Aorta (tissue), 5 donors: ENCODE measurements at regions not wholly inside any gene's neighbourhood (a gene's known extent, or its start where the extent isn't known, plus 50 kb on each side); places are given as distances from the start of the nearest gene placed in this dataset.

Experiments used
- ATAC-seq: fragments of 200-7000 bp; cut with Tn5 transposase; one replicate; pipeline ENCODE4 v1.9.1; 2022; ENCODE audit warnings: moderate library complexity; ENCODE audit not compliant: low FRiP score
- DNase-seq, 2 donors: peaks; one replicate each; pipeline ENCODE4 v3.0.0-alpha.2; 2020
- H3K27ac ChIP-seq, 2 donors: one replicate each; pipeline ENCODE4 v1.5.1; 2013; ENCODE audit warnings: low read length in 2 of 2, mild to moderate bottlenecking in 2 of 2, moderate library complexity in 2 of 2, control low read depth in 1 of 2, inconsistent platforms in 1 of 2, low read depth in 1 of 2
- H3K27me3 ChIP-seq, 2 donors: one replicate each; pipeline ENCODE4 v1.6.1; 2013; ENCODE audit warnings: control low read depth in 1 of 2, low read length in 1 of 2, mild to moderate bottlenecking in 1 of 2, moderate library complexity in 1 of 2; ENCODE audit not compliant: insufficient read depth in 2 of 2, control insufficient read depth in 1 of 2
- H3K36me3 ChIP-seq, 2 donors: one replicate each; pipeline ENCODE4 v1.6.1; 2013; ENCODE audit warnings: control low read depth in 1 of 2, low read length in 1 of 2, mild to moderate bottlenecking in 1 of 2; ENCODE audit not compliant: insufficient read depth in 2 of 2, control insufficient read depth in 1 of 2
- H3K4me1 ChIP-seq, 2 donors: one replicate each; pipeline ENCODE4 v1.6.1; 2013; ENCODE audit warnings: low read length in 2 of 2, control low read depth in 1 of 2, mild to moderate bottlenecking in 1 of 2, moderate library complexity in 1 of 2; ENCODE audit not compliant: insufficient read depth in 2 of 2, control insufficient read depth in 1 of 2
- H3K4me3 ChIP-seq, 2 donors: one replicate each; pipeline ENCODE4 v1.5.1; 2013; ENCODE audit warnings: low read length in 2 of 2, control low read depth in 1 of 2, mild to moderate bottlenecking in 1 of 2
- H3K9me3 ChIP-seq: one replicate; pipeline ENCODE4 v1.6.1; 2013; ENCODE audit warnings: mild to moderate bottlenecking, low read length; ENCODE audit not compliant: control insufficient read depth
- WGBS, 2 donors: extraction: QIAGEN DNeasy Blood & Tissue Kit; methylation state at CpG; one replicate each; pipeline ENCODE4 v1.1.7; 2013; 5-methylcytosine and 5-hydroxymethylcytosine counted together
- intact Hi-C, 2 donors: fragments of 100-400 bp; cut with DNase I; formaldehyde crosslinking; loops; one replicate each; pipeline versions ENCODE4 v1.14.2 to v1.15.0; 2022
- donor health status: healthy with polysubstance abuse.
- donor health status: Bipolar disorder and iron deficiency.
- donor health status: DM: no; HTN: no; CAD: no.
- donor health status: DM: no; HTN: no; CAD: no.
- donor health status: DM: yes; HTN: yes; CAD: no.

GRCh38 chr2:11953258-11953657 is 206.8 kb downstream of the LPIN1 start:
- Histone ChIP-seq H3K4me3 (no peak overlapping the region), H3K4me1 (no peaks in the 10 kb centered on the region), H3K9me3 (peaks cover 2% of the 10 kb centered on the region), H3K27ac (no peak overlapping the region), H3K27me3 (no peaks in the 10 kb centered on the region), H3K36me3 (no peaks in the 10 kb centered on the region)
- ATAC-seq (no peak), DNase-seq (no peak)
- WGBS, 2 donors, result 83 to 85% methylated on average over 3 of the region's 3 CpGs
- intact Hi-C loops, result no loop called here

GRCh38 chr2:11955314-11955713 is 208.9 kb downstream of the LPIN1 start:
- Histone ChIP-seq H3K4me1 (no peaks in the 10 kb centered on the region), H3K27me3 (no peaks in the 10 kb centered on the region), H3K27ac (no peak overlapping the region), H3K9me3 (peaks cover 2% of the 10 kb centered on the region), H3K4me3 (no peak overlapping the region), H3K36me3 (no peaks in the 10 kb centered on the region)
- ATAC-seq (no peak), DNase-seq (no peak)
- intact Hi-C loops, result no loop called here
- WGBS, 2 donors, result 86 to 89% methylated on average over 2 of the region's 2 CpGs

- intact Hi-C loops, result no loop called here
- Histone ChIP-seq H3K27me3 (no peaks in the 10 kb centered on the region), H3K27ac (no peak overlapping the region), H3K4me3 (no peak overlapping the region), H3K36me3 (no peaks in the 10 kb centered on the region), H3K9me3 (peaks cover 2% of the 10 kb centered on the region), H3K4me1 (no peaks in the 10 kb centered on the region)
- WGBS, 2 donors, result 78 to 85% methylated on average over 9 of the region's 9 CpGs
- no peak for DNase-seq
- no peak for ATAC-seq
Observed at GRCh38 chr2:11955884-11956291, 209.5 kb downstream of the LPIN1 start.

GRCh38 chr2:11962707-11963328 is 216.4 kb downstream of the LPIN1 start:
- intact Hi-C loops, result no loop called here
- no peak for DNase-seq
- 83 to 86% methylated on average over 10 of the region's 10 CpGs for WGBS, 2 donors
- ATAC-seq, result no peak
- no peaks in the 10 kb centered on the region for H3K36me3 ChIP-seq
- H3K9me3 ChIP-seq, result no peaks in the 10 kb centered on the region
- no peaks in the 10 kb centered on the region for H3K4me1 ChIP-seq
- no peaks in the 10 kb centered on the region for H3K27me3 ChIP-seq
- no peak overlapping the region for H3K4me3 ChIP-seq
- no peak overlapping the region for H3K27ac ChIP-seq

- 84 to 95% methylated on average over 1 of the region's 1 CpG for WGBS, 2 donors
- intact Hi-C loops, result no loop called here
- no peak overlapping the region for H3K27ac ChIP-seq
Observed at GRCh38 chr2:11963966-11964365, 217.5 kb downstream of the LPIN1 start.

GRCh38 chr2:11967946-11968465 is 221.6 kb downstream of the LPIN1 start:
- intact Hi-C loops, result no loop called here
- peak in 1 of 2 donors; percentile 55 for DNase-seq
- Histone ChIP-seq H3K4me1 (no peaks in the 10 kb centered on the region), H3K27me3 (no peaks in the 10 kb centered on the region), H3K36me3 (no peaks in the 10 kb centered on the region), H3K4me3 (no peak overlapping the region), H3K9me3 (no peaks in the 10 kb centered on the region), H3K27ac (no peak overlapping the region)
- WGBS, 2 donors, result 19 to 20% methylated on average over 7 of the region's 7 CpGs
- no peak for ATAC-seq

More at GRCh38 chr2:11963966-11964365, 217.5 kb downstream of the LPIN1 start:
- Histone ChIP-seq H3K4me1 (no peaks in the 10 kb centered on the region), H3K36me3 (no peaks in the 10 kb centered on the region), H3K4me3 (no peak overlapping the region), H3K27me3 (no peaks in the 10 kb centered on the region), H3K9me3 (no peaks in the 10 kb centered on the region)
- ATAC-seq, result no peak
- DNase-seq, result no peak

- Histone ChIP-seq H3K4me1 (no peaks in the 10 kb centered on the region), H3K4me3 (no peak overlapping the region), H3K9me3 (no peaks in the 10 kb centered on the region), H3K27ac (no peak overlapping the region), H3K36me3 (no peaks in the 10 kb centered on the region), H3K27me3 (no peaks in the 10 kb centered on the region)
- no peak for ATAC-seq
- 72 to 76% methylated on average over 5 of the region's 5 CpGs for WGBS, 2 donors
- DNase-seq, result no peak
- intact Hi-C loops, result no loop called here
Observed at GRCh38 chr2:11968521-11968920, 222.1 kb downstream of the LPIN1 start.

- ATAC-seq, result no peak
- H3K27me3 ChIP-seq, result no peaks in the 10 kb centered on the region
- WGBS, 2 donors, result 85 to 86% methylated on average over 1 of the region's 1 CpG
- H3K4me3 ChIP-seq, result no peak overlapping the region
- intact Hi-C loops, result no loop called here
- H3K4me1 ChIP-seq, result no peaks in the 10 kb centered on the region
- no peak overlapping the region for H3K27ac ChIP-seq
- no peaks in the 10 kb centered on the region for H3K36me3 ChIP-seq
- no peaks in the 10 kb centered on the region for H3K9me3 ChIP-seq
- DNase-seq, result no peak
Observed at GRCh38 chr2:11969774-11970173, 223.3 kb downstream of the LPIN1 start.

GRCh38 chr2:11974573-11974972 is 228.1 kb downstream of the LPIN1 start:
- intact Hi-C loops, result no loop called here

More at GRCh38 chr2:11974573-11974972, 228.1 kb downstream of the LPIN1 start:
- H3K4me1 ChIP-seq, result no peaks in the 10 kb centered on the region
- H3K27ac ChIP-seq, result no peak overlapping the region
- H3K36me3 ChIP-seq, result no peaks in the 10 kb centered on the region
- DNase-seq, result no peak
- no peak for ATAC-seq
- WGBS, 2 donors, result 46 to 100% methylated on average over 1 of the region's 1 CpG
- H3K27me3 ChIP-seq, result no peaks in the 10 kb centered on the region
- H3K9me3 ChIP-seq, result peaks cover 4% of the 10 kb centered on the region
- H3K4me3 ChIP-seq, result no peak overlapping the region
